PFSK-1 (cell line): ENCODE measurements at regions not wholly inside any gene's neighbourhood (a gene's known extent, or its start where the extent isn't known, plus 50 kb on each side); places are given as distances from the start of the nearest gene placed in this dataset.

Source experiments
- FOXP2 ChIP-seq: optimal IDR thresholded peaks from 2 replicates; pipeline ENCODE3; 2011; ENCODE audit warnings: borderline replicate concordance, control low read depth, inconsistent platforms; ENCODE audit not compliant: insufficient read depth; ENCODE audit errors: extremely low read length, extremely low read depth
- POLR2AphosphoS5 ChIP-seq: IDR thresholded peaks from 2 replicates; pipeline ENCODE4 v1.6.1; 2012; ENCODE audit warnings: low read depth, mild to moderate bottlenecking, control low read depth, low read length, moderate library complexity
- SIN3A ChIP-seq: IDR thresholded peaks from 2 replicates; pipeline ENCODE4 v1.6.1; 2012; ENCODE audit warnings: mild to moderate bottlenecking, low read length, moderate library complexity, borderline replicate concordance; ENCODE audit not compliant: insufficient read depth
- TAF1 ChIP-seq: IDR thresholded peaks from 2 replicates; pipeline ENCODE4 v1.6.1; 2012; ENCODE audit warnings: low read length, control low read depth, borderline replicate concordance; ENCODE audit not compliant: insufficient read depth
- TF ChIP-seq, protein P1 (sequence below), 2 experiments: IDR thresholded peaks; 2 replicates each; pipeline versions ENCODE4 v1.6.1 to v1.8.0; 2011 to 2012; ENCODE audit warnings: low read depth in 2 of 2, low read length in 2 of 2, control low read depth in 1 of 2, inconsistent platforms in 1 of 2, mild to moderate bottlenecking in 1 of 2, moderate library complexity in 1 of 2; ENCODE audit not compliant: insufficient read depth in 1 of 2

DNA sequence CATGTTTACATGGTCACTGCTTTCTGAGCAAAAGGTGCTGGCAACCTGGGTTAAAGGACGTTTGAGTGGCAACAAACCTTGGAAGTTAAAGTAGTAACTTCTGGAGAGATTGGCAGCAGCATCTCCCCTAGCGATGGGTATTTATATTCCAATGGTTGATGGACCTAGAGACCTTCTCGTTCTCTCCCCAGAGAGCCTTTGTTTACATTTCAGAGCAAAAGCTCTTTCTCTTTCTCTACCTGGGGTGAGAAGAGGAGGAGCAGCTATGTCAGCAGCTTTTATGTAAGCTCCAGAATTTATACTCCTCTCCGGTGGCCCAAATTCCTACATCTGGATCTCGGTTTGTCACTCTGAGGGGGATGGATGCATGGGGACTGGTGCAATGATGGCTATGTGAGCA lies 213.7 kb upstream of the ARL4C start:
- TF ChIP-seq, protein P1, sequence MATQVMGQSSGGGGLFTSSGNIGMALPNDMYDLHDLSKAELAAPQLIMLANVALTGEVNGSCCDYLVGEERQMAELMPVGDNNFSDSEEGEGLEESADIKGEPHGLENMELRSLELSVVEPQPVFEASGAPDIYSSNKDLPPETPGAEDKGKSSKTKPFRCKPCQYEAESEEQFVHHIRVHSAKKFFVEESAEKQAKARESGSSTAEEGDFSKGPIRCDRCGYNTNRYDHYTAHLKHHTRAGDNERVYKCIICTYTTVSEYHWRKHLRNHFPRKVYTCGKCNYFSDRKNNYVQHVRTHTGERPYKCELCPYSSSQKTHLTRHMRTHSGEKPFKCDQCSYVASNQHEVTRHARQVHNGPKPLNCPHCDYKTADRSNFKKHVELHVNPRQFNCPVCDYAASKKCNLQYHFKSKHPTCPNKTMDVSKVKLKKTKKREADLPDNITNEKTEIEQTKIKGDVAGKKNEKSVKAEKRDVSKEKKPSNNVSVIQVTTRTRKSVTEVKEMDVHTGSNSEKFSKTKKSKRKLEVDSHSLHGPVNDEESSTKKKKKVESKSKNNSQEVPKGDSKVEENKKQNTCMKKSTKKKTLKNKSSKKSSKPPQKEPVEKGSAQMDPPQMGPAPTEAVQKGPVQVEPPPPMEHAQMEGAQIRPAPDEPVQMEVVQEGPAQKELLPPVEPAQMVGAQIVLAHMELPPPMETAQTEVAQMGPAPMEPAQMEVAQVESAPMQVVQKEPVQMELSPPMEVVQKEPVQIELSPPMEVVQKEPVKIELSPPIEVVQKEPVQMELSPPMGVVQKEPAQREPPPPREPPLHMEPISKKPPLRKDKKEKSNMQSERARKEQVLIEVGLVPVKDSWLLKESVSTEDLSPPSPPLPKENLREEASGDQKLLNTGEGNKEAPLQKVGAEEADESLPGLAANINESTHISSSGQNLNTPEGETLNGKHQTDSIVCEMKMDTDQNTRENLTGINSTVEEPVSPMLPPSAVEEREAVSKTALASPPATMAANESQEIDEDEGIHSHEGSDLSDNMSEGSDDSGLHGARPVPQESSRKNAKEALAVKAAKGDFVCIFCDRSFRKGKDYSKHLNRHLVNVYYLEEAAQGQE (IDR thresholded peaks at IDR 0.05; ENCODE audit: insufficient read depth in 1 of 2, low read depth in 2 of 2, low read length in 2 of 2): no peak
- TF ChIP-seq POLR2AphosphoS5 (no peak), TAF1 (no peak), FOXP2 (no peak), SIN3A (no peak)

DNA sequence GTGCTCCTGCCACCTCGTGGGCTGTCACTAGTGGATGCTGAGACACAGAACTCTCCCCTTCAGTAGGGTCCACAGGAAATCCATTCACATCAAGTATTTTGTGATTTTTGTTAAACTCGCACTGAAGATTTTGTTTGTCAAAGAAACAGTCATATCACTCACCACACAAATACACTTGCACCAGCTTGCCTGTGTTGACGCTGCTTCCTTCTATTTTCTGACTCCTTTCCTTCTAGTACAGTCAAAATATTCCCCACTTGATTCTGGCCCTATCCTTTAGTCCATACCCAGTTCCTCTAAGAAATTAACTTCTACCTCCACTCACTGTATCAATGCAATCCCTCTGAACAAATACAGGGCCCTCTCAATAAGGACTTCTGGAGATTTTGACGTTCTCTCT lies 213.2 kb upstream of the ARL4C start:
- TF ChIP-seq SIN3A (no peak), FOXP2 (no peak), TAF1 (no peak), POLR2AphosphoS5 (no peak)
- TF ChIP-seq, protein P1 (IDR thresholded peaks at IDR 0.05; ENCODE audit: insufficient read depth in 1 of 2, low read depth in 2 of 2, low read length in 2 of 2): no peak

DNA sequence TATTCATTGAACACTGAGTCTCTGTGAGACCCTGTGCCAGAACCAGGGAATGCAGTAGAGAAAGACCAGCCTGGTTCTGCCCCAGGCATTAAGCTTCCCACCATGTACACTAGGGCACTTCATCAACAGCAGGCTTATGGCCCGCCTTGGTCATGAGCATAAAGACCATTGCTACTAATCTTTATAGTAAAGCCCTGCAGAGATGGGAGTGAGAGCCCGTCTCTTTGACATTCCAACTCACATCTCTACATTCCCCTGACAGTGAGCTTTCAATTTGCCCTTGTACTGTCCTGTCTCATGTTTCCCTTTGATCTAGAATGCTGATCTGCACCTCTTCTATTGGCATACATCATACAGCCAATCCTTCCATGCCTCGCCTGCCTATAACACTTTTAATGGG lies 211.8 kb upstream of the ARL4C start:
- TF ChIP-seq FOXP2 (no peak), POLR2AphosphoS5 (no peak), TAF1 (no peak), SIN3A (no peak)
- TF ChIP-seq, protein P1 (IDR thresholded peaks at IDR 0.05; ENCODE audit: insufficient read depth in 1 of 2, low read depth in 2 of 2, low read length in 2 of 2): no peak

DNA sequence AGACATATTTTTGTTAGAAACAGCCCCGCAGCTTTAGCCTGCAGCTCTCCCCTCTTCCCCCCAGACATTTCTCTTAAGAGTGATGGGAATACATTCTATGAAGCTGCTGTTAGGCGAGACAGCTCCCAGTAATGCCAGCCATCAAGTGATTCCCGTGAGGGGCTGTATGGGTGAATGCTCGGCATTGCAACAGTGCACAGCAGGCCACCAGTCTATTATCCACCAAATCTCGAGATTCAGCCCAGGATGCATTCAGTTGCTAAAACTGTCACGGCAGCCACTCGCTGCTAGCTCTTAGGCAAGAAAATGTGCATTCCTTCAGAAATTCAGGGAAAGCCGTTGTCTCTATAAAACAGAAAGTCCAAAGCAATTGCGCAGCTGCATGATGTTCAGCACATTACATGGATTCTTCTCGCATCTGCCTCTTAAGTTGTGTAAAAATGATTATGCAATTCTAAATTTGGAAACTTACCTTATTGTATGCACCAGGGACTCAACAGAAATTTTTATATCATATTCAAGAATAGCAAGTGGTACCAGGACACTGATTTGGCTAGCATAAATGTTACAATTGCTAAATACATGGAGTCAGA lies 211.3 kb upstream of the ARL4C start:
- TF ChIP-seq FOXP2 (no peak), POLR2AphosphoS5 (no peak), SIN3A (no peak), TAF1 (no peak)
- TF ChIP-seq, protein P1 (IDR thresholded peaks at IDR 0.05; ENCODE audit: insufficient read depth in 1 of 2, low read depth in 2 of 2, low read length in 2 of 2): no peak
